MV-4-11 (cell line): ENCODE measurements at regions not wholly inside any gene's neighbourhood (a gene's known extent, or its start where the extent isn't known, plus 50 kb on each side); places are given as distances from the start of the nearest gene placed in this dataset.

Experiments
- DNase-seq: peaks from one replicate; lab custom pipeline; 2025; lab: John Stamatoyannopoulos, UW

DNA sequence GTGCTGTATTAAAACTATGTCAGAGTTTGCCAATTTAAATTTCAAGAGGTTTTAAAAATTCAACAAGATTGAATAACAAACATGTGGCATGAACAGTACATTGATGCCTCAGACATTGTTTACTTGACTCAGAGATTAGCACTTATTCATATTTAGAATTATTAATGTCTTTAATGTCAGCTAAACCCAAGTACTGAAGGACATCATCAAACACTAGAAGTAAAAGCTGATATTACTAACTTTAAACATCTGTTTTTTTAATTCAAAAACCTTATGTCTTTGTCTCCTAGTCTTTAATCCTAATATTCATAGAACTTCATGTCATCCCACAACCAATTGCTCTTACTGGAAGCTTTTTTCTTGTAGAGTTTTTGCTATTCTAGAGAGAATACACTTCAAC, 406.2 kb upstream of the PCDH7 start:
- DNase-seq, result no peak

DNA sequence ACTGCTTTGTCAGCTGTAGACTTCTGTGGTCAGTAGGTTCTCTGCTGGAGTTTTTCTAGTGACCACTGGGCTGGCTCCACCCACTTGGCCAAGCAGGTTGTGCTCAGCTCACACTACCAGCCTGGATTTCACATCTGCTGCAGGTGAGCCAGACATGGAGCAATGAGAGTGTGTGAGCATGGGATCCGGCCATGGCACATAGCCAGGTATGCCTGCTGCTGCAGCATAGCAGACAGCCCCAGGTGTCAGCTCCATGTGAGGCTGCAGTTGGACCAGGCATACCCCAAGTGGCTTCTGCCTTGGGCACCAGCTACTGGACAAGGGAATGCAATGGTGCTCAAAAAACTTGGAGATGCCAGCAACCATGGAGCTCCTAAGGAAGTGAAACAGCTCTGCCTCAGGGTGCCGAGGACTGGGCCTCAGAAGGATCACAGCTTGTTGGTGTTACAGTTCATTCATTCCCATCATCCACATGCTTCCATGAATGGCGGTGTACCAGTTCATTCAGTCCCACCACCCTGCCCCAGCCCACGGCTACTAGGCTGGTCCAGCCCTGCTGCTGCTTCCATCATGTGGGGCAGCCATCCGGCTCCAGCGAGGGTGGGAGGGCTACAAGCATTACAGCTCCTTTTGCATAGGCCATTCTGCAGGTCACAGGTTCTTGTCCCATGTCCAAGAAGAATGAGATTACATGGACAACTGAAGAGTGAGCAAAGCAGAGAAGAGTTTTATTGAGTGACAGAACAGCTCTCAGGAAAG, 389.1 kb upstream of the PCDH7 start:
- no peak for DNase-seq

DNA sequence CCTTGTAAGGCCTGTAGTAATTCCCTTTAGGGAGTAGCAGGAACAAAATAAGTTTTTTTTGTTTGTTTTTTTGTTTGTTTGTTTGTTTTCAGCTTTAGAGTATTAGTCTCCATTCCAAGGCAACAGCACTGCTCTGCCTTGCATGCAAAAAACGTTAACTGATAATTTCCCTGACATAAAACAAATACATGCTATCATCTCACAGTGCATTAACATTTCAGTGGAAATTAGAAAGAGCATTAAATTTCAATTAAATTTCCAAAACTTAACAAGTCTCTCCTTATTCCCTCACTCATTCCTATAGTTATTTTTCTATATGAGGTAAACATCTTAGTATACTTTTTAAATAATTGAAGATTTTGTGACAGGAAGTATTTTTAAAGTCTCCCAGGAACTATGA, 378.4 kb upstream of the PCDH7 start:
- no peak for DNase-seq

DNA sequence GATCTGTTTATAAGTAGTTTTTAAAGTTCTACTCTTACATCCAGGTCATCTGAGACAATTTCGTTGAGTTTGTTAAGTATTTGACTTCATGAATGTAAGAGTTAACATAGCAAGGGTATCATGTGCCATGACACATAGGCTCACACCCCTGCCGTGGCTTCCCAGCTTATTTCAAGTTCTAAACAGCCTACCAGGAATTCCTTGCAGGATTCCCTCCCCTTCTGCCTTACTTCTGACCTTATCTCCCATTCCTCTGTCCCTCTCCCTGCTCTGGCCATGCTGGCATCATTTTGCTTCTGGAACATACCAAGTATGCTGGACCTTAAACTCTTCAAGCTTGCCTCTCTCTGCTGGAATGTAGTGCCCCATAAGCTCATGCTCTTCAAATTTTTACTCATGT, 369.9 kb upstream of the PCDH7 start:
- no peak for DNase-seq

DNA sequence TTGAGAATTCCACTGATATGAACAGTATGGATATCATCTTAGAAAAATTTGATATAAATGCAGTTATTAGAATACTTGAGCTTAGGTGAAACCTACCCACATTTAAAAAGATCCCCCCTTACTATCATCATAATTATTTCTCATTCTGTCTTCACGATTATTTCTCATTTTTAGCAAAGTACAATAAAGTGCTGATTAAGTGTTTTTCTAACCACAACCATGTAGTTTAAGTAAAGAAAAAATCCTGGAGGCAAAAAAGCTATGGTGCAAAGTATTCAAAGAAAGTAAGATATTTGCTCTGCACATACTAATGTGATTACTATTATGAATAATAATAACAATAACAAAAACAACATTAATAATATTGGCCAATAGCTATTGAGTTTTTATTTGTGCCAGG, 365.6 kb upstream of the PCDH7 start:
- DNase-seq, result no peak

DNA sequence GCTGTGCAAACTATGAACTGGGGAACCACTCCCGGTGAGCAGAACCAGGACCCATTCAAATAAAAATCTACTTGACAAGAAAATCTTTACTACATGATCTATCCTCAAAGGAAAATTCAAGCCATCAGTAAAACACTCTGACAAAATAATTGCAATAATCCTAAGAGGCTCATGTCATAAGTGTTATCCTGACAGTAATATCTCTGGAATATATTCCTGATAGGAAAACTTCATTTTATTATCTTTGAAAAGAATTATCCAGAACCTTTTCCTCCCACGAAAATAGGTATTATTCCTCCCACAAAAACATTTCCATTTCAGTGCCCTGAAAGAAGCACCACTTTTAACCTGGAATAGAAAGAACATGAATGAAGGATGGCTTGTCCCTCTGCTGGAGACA, 357.7 kb upstream of the PCDH7 start:
- DNase-seq, result no peak

DNA sequence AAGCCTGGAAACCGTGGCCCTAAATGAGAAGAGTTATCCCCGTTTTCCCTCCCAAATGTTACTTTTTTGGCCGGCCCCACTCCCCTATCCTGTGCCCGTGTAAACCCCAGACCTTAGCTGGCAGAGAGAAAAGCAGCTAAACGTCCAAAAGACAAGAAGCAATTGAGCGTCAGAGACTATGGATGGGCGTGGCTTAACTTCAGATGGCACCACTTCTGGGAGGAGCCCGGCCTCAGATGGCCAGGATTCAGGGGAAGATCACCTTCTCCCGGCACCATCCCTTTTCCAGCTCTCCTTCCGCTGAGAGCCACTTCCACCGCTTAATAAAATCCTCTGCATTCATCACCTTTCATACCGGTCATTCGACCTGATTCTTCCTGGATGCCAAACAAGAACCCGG, 350.1 kb upstream of the PCDH7 start:
- no peak for DNase-seq

DNA sequence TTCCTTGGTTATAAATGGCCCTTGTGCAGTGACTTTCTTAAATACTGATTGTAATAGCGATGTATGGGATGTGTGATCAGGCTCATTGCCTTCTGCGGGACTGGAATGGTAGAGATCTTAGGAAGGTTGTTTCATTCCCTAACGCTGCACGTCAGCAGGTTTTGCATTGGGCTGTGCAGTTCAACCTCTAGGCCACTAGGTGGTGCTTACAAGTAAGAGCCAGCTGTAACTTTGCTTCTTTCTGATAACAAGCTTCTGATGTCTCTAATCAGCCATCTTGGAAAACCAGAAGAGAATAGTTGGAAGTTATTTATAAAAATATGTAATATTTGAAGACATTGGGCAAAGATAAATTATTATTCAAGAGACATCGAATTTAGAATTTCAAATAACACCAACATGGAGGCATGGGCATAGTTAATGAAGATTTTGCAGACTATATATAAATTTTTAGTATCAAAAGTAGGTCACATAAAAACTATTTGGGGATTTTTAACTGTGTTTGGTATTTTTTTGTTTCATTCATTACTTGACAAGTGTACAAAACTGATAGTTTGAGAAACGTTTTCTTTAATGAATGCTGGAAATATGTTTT, 339.7 kb upstream of the PCDH7 start:
- DNase-seq, result peak; percentile 54

DNA sequence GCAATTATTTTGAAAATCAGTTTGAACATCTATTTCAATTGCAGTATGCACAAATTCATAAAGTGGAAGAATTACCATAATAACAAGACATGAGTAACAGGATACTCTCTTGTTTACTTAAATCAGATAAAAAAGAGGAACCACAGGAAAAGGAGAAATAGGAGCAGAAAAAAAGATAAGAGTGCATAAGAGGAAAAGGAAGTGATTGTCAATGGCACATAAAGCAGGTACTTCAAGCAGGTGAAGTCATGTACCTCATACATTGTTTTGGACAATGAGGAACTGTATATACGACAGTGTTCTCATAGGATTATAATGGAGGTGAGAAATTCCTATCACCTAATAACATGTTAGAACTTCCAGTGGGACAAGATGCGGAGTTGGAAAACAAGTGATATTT, 334.5 kb upstream of the PCDH7 start:
- DNase-seq, result peak; percentile 33

DNA sequence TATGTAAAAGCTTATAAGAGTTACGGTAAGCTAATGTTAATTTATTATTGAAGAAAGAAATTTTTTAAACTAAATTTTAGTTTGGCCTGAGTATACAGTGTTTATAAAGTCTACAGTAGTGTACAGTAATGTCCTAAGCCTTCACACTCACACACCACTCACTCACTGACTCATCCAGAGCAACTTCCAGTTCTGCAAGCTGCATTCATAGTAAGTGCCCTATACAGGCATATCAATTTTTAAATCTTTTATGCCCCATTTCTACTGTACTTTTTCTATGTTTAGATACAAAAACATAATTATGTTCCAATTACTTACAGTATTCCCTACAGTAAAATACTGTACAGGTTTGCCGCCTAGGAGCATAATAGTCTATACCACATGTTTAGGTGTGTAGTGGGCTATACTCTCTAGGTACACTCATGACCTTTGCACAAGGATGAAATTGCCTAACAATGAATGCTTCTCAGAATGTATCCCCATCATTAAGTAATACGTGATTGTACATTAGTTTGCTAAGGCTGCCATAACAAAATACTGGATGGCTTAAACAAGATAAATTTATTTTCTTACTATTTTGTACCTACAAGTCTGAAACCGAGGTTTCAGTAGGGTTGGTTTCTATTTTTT, 333.8 kb upstream of the PCDH7 start:
- DNase-seq, result no peak

DNA sequence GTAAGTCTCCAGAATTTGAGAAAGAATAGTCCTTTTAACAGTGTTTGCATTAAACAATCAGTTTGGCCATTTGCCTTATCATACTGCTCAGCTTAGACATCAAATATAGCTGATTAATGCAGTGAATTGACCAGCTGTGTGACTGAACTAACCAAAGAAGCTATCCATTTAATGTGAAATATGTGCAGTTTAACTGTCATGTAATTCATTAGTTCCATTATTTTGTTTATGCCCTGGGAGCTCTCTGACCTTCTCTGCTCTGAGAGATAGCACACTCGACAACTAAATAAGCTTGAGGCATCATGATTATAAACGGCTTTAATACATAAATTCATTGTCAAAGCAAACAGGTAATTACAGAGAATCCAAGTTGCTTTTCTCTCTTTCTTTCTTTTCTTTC, 324.3 kb upstream of the PCDH7 start:
- no peak for DNase-seq

DNA sequence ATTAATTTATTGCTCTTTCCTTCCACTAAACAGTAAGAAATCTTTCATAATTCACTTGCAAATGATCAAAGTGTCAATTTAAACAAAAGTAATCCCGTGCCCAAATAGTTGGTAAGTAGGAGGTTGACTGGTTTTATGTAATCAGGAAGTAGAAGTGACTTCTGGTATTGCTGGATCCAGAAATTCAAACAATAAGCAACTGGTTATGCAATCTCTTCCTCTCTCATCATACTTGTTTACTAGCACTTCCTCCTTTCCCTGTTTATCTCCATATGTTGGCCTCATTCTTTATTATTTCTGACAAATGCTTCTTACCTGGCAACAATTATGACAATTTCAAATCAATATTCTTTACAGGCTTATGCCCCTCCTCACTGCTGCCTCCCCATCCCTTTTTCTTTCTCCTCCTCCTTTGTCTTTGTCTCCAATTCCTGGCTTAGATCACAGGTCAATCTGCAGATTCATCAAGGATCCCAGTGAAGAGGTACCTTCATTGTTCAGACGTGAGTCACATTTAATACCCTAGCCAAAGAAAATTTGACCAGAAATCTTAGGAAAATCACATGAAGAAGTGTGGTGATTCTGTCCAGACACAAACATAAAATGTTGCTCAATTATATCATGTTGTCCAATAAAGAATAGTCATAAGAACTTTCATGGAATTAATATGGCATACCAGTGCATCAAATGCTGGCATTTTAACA, 323.2 kb upstream of the PCDH7 start:
- DNase-seq, result peak; percentile 71

DNA sequence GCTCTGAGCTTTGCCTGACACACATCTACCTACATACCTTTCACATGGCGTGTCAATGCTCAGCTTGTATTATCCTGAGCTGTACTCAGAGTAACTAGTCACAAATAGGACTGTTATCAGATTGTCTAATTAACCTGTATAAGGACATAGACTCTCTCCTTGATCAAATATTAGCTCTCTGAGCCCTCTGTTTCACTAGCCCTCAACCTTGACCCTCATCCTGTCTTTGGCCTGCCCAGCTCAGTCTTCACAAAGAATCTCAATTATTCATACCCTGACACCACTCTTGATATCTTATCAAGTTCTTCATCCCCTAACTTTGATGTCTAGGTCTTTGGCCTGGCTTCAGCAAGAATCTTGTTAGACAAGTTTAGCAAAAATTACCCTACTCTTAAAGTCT, 320.7 kb upstream of the PCDH7 start:
- DNase-seq, result no peak

DNA sequence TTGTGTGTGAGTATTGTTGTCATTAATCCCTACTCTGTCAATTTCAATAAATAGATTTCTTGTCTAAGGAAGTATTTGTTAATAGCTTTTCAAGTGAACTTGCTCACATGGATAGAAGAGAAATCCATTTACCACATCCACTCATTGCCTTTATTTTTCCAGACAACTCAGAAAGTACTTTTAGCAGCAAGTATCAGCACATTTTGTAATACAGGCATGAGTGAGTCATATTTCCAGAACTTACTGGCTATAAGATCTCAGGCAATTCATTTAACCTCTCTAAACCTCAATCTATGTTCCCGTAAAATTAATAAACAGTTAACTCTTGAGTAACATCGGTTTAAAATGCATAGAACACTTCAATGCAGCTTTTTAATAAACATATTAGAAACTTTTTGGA, 317.9 kb upstream of the PCDH7 start:
- DNase-seq, result no peak

DNA sequence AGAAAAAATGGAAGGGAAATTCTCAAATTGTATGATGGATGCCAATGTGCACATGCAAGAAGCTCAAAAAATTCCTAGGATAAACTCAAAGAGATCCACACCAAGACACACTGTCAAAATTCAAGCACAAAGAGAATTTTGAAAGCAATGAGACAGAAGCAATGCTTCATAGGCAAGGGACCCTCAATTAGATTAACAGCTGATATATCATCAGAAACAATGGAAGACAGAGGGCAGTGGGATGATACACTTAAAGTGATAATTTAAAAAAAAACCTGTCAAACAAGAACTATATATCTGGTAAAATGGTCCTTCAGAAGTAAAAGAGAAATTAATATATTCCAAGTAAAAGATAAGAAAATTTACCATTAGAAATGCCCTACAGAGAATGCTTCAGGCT, 306.3 kb upstream of the PCDH7 start:
- DNase-seq, result no peak

DNA sequence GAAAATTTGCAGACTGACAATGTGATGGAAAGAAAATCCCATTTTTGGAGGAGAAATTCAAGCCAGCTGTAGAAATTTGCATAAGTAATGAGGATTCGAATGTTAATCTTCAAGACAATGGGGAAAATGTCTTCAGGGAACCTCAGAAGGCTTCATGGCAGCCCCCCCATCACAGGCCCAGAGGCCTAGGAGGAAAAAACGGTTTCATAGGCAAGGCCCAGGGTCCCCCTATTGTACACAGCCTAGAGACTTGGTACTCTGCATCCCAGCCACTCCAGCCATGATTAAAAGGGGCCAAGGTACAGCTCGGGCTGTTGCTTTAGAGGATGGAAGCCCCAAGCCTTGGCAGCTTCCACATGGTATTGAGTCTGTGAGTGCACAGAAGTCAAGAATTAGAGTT, 303.6 kb upstream of the PCDH7 start:
- no peak for DNase-seq

DNA sequence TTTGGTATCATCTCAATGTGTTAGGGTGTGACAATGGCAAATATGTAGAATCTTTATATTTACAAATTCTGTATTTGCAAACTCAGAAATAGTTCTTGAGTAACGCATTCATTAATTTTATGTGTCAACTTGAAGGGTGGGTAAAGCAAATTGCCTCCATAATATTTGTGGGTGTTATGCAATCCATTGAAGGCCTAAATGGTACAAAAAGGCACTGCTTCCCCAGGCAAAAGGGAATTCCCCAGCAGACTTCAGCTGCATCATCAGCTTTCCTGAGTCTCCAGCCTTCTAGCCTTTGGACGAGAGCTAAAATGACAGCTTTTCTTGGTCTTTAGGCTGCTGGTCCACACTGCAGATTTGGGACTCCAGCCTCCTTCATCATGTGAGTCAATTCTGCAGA, 292.2 kb upstream of the PCDH7 start:
- DNase-seq, result no peak

DNA sequence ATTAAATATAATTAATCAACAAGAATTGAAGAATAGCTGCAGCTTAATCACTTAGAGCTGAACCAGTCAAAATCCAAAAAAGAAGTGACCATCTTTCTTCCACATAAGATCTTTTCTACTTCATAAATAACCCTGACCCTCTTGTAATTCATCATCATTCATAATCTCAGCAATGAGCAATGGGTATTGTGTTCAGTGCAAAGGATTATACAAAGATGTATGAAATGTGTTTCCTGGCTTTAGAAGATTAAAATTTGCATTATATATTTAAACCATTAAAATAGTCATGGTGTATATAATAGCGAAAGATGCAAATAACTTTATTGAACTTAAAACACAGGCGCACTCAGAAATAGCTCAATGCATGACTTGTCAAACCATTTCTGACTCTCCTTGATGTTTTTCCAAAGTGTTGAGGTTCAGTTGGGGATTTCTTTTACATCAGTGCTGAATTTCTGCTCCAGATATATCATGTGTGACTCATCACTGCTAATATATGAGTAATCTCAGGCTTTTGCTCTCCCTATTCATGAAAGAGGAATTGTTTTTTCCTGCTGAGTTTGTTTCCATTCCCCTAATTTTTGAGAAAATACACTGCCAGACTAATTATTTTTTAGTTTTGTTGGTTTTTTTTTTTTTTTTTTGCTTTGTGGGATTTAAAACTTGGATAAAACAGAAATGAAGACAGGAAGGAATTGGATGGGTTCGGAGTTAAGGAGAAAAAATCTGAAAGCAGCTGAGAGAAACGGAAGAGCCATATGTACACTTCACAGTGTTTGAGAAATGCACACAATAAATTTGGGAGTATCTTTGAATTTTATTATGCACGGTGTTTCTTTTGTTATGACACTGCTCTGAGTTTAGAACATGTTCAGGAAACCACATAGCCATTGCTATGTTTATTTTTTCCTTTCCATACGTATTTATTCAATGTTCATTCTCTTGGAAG, 290.1 kb upstream of the PCDH7 start:
- DNase-seq, result no peak

DNA sequence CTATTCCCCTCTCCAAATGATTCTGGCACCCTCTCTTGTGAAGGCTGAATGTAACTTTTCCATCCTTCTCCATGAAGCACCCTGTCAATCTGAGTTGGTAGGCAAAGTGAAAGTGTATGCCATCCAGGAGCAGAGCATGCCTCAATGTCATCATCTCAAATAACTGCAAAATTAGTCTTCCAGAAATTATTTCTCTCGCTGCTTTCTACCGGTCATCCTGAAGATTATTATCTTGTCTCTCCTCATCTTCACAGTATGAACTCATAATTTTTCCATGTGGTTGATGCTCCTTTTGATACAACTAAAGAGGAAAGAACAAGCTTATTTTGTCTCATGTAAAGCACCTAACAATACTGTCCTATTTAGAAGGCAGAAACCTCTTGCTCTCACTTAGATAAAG, 285.5 kb upstream of the PCDH7 start:
- no peak for DNase-seq

DNA sequence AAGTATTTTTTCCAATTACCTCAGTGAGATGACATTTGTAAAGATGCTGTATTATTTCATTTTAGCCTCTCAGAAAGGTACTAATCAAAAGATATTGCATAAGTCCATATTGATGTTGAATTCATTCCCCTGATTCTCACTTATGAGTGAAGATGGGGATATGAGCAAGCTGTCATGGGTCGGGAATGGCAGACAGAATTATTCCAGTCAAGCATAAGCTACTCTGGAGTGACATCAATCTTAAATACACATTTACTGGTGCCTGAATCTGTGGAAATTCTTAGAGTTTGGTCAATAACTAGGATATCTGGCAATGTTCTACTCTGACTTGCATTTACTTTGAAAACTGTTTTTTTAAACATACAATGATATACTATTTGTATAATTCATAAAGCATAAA, 283.8 kb upstream of the PCDH7 start:
- DNase-seq, result no peak

DNA sequence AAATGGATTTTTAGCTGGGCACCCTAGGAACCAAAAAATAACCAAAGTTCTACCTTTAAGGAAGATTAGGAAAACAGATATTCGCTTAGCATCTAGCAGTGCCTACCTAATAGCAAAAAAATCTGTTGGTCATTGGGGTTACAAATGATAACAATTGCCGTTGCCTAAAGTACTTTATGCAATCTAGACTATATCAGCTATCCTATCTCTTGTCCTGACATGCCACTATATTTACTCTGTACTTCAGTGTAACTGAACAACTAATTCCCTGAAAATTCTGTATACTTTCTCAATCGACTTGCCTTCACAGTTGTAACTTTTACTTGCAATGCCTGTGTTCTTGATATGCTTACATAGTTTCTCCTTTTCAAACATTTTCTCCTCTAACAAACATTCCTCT, 282.9 kb upstream of the PCDH7 start:
- DNase-seq, result no peak

DNA sequence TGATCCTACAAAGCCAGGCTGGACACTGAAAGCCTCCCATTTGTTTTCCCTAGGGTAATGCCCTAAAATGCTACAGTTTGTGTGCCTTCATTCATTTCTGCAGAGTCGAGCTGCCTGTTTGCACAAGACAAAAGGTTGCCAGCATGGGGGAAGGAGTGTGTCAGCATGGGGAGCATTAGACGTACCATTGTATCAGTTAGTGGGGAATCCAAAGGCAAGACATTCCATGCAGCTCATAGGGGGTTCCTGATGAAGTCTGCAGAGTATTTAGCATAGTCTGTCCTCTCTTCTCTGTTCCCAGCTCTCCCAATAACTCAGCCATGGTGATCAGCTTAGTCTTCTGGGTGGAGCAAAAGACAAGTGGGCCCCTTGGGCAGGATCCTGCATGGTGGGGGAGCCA, 276.9 kb upstream of the PCDH7 start:
- no peak for DNase-seq
